ENCODE measurements at regions not wholly inside any gene's neighbourhood (a gene's known extent, or its start where the extent isn't known, plus 50 kb on each side); places are given as distances from the start of the nearest gene placed in this dataset.
A peak's percentile ranks its signal among the peaks of the same experiment; 100 is the strongest.

DNA sequence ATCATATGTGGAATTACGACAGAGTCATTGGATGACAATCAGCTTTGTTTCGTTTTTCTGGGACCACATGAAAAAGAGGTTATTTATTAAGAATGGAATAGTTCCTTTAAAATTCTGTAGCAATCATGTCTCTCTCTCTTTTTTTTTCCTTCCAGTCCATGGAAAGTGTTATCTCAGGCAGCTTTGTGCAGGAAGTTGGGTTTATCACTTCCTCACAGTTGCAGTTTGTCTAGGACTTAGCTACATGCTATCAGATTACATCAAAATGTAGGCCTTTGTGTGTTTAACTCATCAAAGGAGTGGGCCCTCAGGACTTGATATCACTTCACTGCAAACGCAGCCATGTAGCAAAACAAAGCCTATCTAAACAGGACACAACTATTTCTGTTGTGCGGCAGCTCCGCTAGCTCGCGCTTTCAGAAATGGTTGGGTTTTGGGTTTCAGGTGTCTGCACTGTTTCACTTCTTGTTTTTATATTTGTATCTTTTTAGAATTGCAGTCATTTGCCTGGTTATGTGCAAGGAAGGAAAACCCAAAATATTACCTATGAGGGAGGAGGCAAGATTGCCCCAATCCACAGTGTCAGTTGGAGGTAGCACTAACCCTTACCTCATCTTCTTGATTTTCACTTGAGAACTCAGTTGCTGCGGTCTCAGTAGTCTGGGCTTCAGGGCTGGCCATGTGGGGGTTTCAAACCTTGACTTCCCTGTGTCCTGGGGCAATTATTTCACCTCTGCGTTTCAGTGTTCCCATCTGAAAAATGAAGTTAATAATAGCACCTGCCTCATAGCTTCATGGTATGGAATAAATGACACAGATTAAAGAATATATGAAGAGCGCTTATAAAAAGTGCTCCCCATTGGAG lies 66.7 kb downstream of the HHEX start:
- DNase-seq (ENCODE audit: low read depth): peak; percentile 92
- TF ChIP-seq, protein P1, sequence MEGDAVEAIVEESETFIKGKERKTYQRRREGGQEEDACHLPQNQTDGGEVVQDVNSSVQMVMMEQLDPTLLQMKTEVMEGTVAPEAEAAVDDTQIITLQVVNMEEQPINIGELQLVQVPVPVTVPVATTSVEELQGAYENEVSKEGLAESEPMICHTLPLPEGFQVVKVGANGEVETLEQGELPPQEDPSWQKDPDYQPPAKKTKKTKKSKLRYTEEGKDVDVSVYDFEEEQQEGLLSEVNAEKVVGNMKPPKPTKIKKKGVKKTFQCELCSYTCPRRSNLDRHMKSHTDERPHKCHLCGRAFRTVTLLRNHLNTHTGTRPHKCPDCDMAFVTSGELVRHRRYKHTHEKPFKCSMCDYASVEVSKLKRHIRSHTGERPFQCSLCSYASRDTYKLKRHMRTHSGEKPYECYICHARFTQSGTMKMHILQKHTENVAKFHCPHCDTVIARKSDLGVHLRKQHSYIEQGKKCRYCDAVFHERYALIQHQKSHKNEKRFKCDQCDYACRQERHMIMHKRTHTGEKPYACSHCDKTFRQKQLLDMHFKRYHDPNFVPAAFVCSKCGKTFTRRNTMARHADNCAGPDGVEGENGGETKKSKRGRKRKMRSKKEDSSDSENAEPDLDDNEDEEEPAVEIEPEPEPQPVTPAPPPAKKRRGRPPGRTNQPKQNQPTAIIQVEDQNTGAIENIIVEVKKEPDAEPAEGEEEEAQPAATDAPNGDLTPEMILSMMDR (IDR thresholded peaks at IDR 0.05; ENCODE audit: low read depth, low read length, missing control alignments): no peak
- no peak overlapping the region for H3K4me3 ChIP-seq (ENCODE audit: low read depth, low read length)

DNA sequence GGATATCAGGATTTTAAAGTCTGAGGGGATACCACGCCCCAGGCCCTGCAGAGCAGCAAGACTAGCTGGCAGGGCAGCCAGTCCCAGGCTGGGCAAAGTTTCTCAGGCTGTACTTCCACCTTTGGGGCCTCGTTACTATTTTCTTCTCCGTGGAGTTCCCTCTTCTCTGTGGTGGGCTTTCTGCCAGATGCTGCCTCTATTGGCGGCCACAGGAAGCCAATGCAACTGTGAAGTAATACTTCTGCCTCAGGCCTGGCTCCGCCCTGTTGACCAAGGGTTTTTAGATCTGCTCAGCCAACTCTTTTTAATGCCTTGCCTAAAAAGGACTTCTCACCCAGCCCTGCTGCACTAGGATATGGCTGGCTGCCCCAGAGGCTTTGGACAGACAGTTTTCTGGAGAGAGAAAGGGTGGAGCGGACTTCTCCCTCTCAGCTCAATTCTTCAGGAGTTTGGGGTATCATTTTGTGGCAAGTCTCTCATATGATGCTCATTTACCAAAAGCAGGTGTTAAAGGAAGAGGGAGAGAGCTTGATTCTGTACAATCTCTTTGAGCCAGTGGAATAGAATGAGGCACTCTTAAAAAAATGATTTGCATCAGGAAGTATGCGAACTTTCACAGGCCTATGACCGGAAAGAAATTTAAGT lies 67.4 kb downstream of the HHEX start:
- TF ChIP-seq, protein P1 (IDR thresholded peaks at IDR 0.05; ENCODE audit: low read depth, low read length, missing control alignments): peak; percentile 40

DNA sequence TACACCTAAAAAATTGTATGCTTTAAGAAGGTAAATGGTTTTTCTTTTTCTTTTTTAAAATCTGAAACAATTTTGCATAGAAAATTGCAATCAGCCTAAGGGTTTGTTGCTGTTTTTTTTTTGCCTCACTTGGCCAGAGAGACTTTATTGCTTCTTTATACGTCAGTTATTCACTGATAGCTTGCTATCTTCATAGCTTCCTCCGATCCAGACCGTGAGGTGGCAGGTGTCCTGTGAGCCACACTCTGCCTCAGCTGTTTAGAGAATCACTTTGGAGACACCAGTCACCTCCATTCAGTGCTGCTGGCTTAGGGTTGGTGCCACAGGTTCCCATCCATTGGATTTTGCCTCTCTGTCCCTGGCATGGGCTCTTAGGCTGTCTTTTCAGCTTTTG lies 68.0 kb downstream of the HHEX start:
- H3K4me3 ChIP-seq (ENCODE audit: low read depth, low read length): no peak overlapping the region
- TF ChIP-seq, protein P1 (IDR thresholded peaks at IDR 0.05; ENCODE audit: low read depth, low read length, missing control alignments): no peak
- no peak for DNase-seq (ENCODE audit: low read depth)

More for the DNA sequence above, 67.4 kb downstream of the HHEX start:
- DNase-seq (ENCODE audit: low read depth): peak; percentile 81
- no peak overlapping the region for H3K4me3 ChIP-seq (ENCODE audit: low read depth, low read length)

DNA sequence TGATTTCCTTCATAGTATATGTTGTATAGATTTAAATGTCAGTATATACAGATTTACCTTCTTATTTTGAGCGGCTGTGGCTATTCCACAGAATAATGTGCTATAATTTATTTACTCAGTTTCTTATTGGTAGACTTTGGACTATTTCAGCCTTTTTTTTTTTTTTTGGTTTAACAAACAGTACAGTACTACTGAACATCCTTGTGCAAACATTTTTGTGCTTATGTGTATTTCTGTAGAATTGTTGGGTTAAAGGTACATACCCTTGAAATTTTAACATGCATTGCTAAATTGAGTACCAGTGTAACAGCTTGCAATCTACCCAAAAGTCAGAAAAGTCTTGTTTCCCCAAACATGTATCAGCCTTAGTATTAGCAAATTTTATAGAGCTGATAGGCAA lies 68.8 kb downstream of the HHEX start:
- TF ChIP-seq, protein P1 (IDR thresholded peaks at IDR 0.05; ENCODE audit: low read depth, low read length, missing control alignments): no peak
- H3K4me3 ChIP-seq (ENCODE audit: low read depth, low read length): no peak overlapping the region
- no peak for DNase-seq (ENCODE audit: low read depth)

DNA sequence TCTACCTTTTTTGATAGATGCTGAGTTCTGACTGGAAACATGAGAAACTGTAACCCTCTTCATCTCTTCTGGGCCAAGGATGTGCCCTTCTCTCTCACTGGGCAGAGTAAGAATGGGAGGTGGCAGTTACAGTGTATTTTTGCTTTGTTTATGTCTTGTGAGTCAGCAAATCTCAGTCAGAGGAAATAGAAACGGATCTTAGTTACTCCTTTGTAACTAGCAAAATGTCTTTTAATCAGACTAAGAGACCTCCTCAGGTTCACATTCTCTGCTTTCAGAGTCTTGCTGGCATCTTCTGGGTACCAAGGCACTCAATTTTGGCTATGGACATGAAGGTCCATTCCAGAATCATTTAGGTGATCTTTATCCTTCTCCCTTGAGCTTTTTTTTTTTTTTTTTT lies 70.9 kb downstream of the HHEX start:
- TF ChIP-seq, protein P1 (IDR thresholded peaks at IDR 0.05; ENCODE audit: low read depth, low read length, missing control alignments): no peak
- no peak for DNase-seq (ENCODE audit: low read depth)
- no peak overlapping the region for H3K4me3 ChIP-seq (ENCODE audit: low read depth, low read length)

DNA sequence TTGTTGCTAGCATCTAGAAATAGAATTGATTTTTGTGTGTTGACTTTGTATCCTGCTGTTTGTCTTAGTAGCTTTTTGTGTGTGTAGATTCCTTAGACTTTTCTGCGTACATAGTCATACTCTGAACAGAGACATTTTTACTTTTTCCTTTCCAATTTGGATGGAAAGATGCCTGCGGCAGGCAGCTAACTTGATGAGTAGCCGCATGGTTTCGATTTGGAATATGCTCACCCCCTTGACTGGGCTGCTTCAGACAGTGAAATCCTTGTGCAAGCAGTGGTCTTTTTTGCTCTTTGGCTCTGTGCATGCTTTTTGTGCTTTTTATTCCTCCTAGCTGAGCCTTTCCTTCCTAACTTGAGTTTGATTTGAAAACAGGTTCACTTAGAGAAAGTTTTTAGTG lies 71.8 kb downstream of the HHEX start:
- no peak overlapping the region for H3K4me3 ChIP-seq (ENCODE audit: low read depth, low read length)
- TF ChIP-seq, protein P1 (IDR thresholded peaks at IDR 0.05; ENCODE audit: low read depth, low read length, missing control alignments): no peak
- no peak for DNase-seq (ENCODE audit: low read depth)

Measured in GM12864 (cell line).